ENCODE measurements at regions not wholly inside any gene's neighbourhood (a gene's known extent, or its start where the extent isn't known, plus 50 kb on each side); places are given as distances from the start of the nearest gene placed in this dataset.
A peak's percentile ranks its signal among the peaks of the same experiment; 100 is the strongest.
"Not testable (repeated sequence)": the region's sequence is repeated elsewhere in the genome, so short reads cannot be mapped to it uniquely, and the experiment has no call there.

GRCh38 chr6:834866-835265 lies 141.9 kb upstream of the EXOC2 start:
- Mint-ChIP-seq H3K9me3 (peaks cover 33% of the 10 kb centered on the region), H3K27ac (no peak overlapping the region), H3K4me1 (peaks cover 18% of the 10 kb centered on the region), H3K36me3 (peaks cover 16% of the 10 kb centered on the region), H3K4me3 (no peak overlapping the region), H3K27me3 (ENCODE audit: low read depth) (no peaks in the 10 kb centered on the region; the same call in none of the 2 replicates)
- TF ChIP-seq NFE2L1 (CRISPR knock-in tag; IDR thresholded peaks at IDR 0.05): no peak
- TF ChIP-seq ZNF232 (CRISPR knock-in tag; IDR thresholded peaks at IDR 0.05): no peak
- TF ChIP-seq ZNF425 (CRISPR knock-in tag; conservative IDR thresholded peaks at IDR 0.05): no peak
- no peak for TF ChIP-seq ZBTB43 (CRISPR knock-in tag; IDR thresholded peaks at IDR 0.05)
- 0 out of 2 replicates have a peak, but pooled peaks have one; percentile 15 for TF ChIP-seq GABPB1 (CRISPR knock-in tag; IDR thresholded peaks at IDR 0.05)
- no peak for DNase-seq (ENCODE audit: low spot score)
- no peak for ATAC-seq
- CTCF ChIA-PET: interaction anchor here (0.6 kb wide), 1 partner anchor 181 kb away, joined by 4 read pairs; no protein-coding TSS in a partner anchor
- POLR2A ChIA-PET: no interaction called here

- POLR2A ChIA-PET: no interaction called here
- no peaks in the 10 kb centered on the region; the same call in none of the 2 replicates for H3K27me3 Mint-ChIP-seq (ENCODE audit: low read depth)
- H3K4me1 Mint-ChIP-seq: peaks cover 23% of the 10 kb centered on the region
- no peak overlapping the region for H3K4me3 Mint-ChIP-seq
- no peak for DNase-seq (ENCODE audit: low spot score)
- peaks cover 26% of the 10 kb centered on the region for H3K9me3 Mint-ChIP-seq
- no peak for ATAC-seq
- H3K36me3 Mint-ChIP-seq: peaks cover 11% of the 10 kb centered on the region
- TF ChIP-seq ZNF121 (CRISPR knock-in tag; IDR thresholded peaks at IDR 0.05) (no peak), EMX1 (CRISPR knock-in tag; IDR thresholded peaks at IDR 0.05) (no peak)
- CTCF ChIA-PET: no interaction called here
- 0 out of 2 replicates have a peak overlapping the region, but pooled peaks have one; percentile 17 for H3K27ac Mint-ChIP-seq
Measured at GRCh38 chr6:834190-834589, 141.3 kb upstream of the EXOC2 start.

- ATAC-seq; DNase-seq (ENCODE audit: low spot score); H3K4me3 Mint-ChIP-seq; H3K27me3 Mint-ChIP-seq (ENCODE audit: low read depth); POLR2A ChIA-PET; CTCF ChIA-PET; H3K27ac Mint-ChIP-seq: not testable (repeated sequence)
- Mint-ChIP-seq H3K4me1 (peaks cover 24% of the 10 kb centered on the region), H3K9me3 (peaks cover 30% of the 10 kb centered on the region), H3K36me3 (peaks cover 16% of the 10 kb centered on the region)
Measured at GRCh38 chr6:832804-833203, 139.9 kb upstream of the EXOC2 start.

GRCh38 chr6:830667-831327 lies 137.9 kb upstream of the EXOC2 start:
- ATAC-seq (no peak), DNase-seq (ENCODE audit: low spot score) (no peak)
- TF ChIP-seq IRF1 (CRISPR knock-in tag; IDR thresholded peaks at IDR 0.05) (no peak), MLX (CRISPR knock-in tag; IDR thresholded peaks at IDR 0.05) (no peak), EMX1 (CRISPR knock-in tag; IDR thresholded peaks at IDR 0.05) (no peak), OVOL2 (CRISPR knock-in tag; IDR thresholded peaks at IDR 0.05; ENCODE audit: borderline replicate concordance) (no peak), CREM (CRISPR knock-in tag; IDR thresholded peaks at IDR 0.05) (no peak), MAX (CRISPR knock-in tag; IDR thresholded peaks at IDR 0.05) (no peak), NR1H2 (CRISPR knock-in tag; IDR thresholded peaks at IDR 0.05) (no peak), ELF4 (CRISPR knock-in tag; IDR thresholded peaks at IDR 0.05; ENCODE audit: low read depth) (no peak)
- peaks cover 31% of the 10 kb centered on the region for H3K36me3 Mint-ChIP-seq
- peaks cover 48% of the 10 kb centered on the region for H3K9me3 Mint-ChIP-seq
- no peak overlapping the region for H3K4me3 Mint-ChIP-seq
- POLR2A ChIA-PET: no interaction called here
- CTCF ChIA-PET: no interaction called here
- no peak overlapping the region for H3K27ac Mint-ChIP-seq
- peaks cover 24% of the 10 kb centered on the region for H3K4me1 Mint-ChIP-seq
- peaks cover 8% of the 10 kb centered on the region for H3K27me3 Mint-ChIP-seq (ENCODE audit: low read depth)
